ENCODE measurements at regions not wholly inside any gene's neighbourhood (a gene's known extent, or its start where the extent isn't known, plus 50 kb on each side); places are given as distances from the start of the nearest gene placed in this dataset.

DNA sequence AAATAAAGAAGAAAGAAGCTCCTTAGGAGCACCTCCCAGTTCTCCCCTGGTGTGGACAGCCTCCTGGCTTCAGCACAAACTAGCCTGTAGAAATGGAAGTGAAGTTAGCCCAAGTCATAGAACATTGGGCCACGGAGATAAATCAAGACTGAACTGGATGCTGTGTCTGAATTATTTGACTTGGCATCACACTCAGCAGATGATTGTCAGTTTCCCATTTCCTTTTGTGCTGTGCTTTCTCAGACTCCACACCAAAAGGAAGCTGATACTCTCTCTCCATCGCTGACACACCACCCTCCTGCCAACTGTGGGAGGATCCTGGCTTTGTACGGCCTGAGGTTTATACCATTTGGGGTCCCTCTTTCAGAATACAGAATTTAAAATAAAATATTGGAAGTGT is 209.8 kb downstream of the TFAP2A start:
- POLR2A ChIA-PET: no interaction called here
- no peak for ATAC-seq
- H3K4me1 ChIP-seq (ENCODE audit: control insufficient read depth in 2 of 2, insufficient read depth in 2 of 2, low read length in 2 of 2): no peaks in the 10 kb centered on the region
- Mint-ChIP-seq H3K36me3 (peaks cover 0 to 5% (median 0%) of the 10 kb centered on the region in 5 donors), H3K27me3 (peaks cover 0 to 25% (median 13%) of the 10 kb centered on the region in 5 donors), H3K4me1 (no peaks in the 10 kb centered on the region), H3K4me3 (no peak overlapping the region), H3K9me3 (peaks cover 0 to 10% (median 5%) of the 10 kb centered on the region in 11 donors), H3K27ac (no peak overlapping the region)
- H3K27me3 ChIP-seq (ENCODE audit: control insufficient read depth in 2 of 2, insufficient read depth in 2 of 2, low read length in 2 of 2): no peaks in the 10 kb centered on the region
- intact Hi-C loops (cut with micrococcal nuclease): no loop called here
- H3K9me3 ChIP-seq (ENCODE audit: control insufficient read depth in 2 of 3, low read length in 3 of 3): no peaks in the 10 kb centered on the region
- H3K4me3 ChIP-seq (ENCODE audit: low read length): no peak overlapping the region
- DNase-seq: no peak
- H3K36me3 ChIP-seq (ENCODE audit: control insufficient read depth in 2 of 3, insufficient read depth in 3 of 3, low read length in 3 of 3): no peaks in the 10 kb centered on the region
- no peak overlapping the region for H3K27ac ChIP-seq (ENCODE audit: low read depth, low read length)
- CTCF ChIA-PET: no interaction called here

DNA sequence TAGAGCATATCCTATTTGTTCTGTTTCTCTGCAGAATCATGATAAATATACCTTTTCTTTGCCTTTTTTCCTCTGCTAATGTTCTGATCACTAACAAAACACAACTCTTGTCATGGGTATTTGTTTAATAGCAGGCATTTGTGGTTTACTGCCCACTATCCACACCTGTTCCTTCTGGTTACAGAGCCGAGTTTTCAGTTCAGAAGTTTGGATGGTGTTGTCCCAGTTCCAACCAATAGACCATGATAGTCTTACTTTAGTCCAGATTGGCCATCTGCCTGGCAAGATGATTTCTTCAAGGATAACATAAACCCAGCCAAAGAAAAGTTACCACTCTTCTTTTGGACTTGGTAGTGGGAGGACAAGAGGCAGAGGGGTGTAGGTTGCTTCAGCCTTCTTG is 211.2 kb downstream of the TFAP2A start:
- H3K9me3 ChIP-seq (ENCODE audit: control insufficient read depth in 2 of 3, low read length in 3 of 3): no peaks in the 10 kb centered on the region
- ChIA-PET CTCF (no interaction called here), POLR2A (no interaction called here)
- Mint-ChIP-seq H3K4me3 (no peak overlapping the region), H3K4me1 (no peaks in the 10 kb centered on the region), H3K9me3 (peaks cover 0 to 11% (median 6%) of the 10 kb centered on the region in 11 donors), H3K36me3 (peaks cover 0 to 5% (median 0%) of the 10 kb centered on the region in 5 donors), H3K27me3 (peaks cover 0 to 21% (median 9%) of the 10 kb centered on the region in 5 donors), H3K27ac (no peak overlapping the region)
- H3K27me3 ChIP-seq (ENCODE audit: control insufficient read depth in 2 of 2, insufficient read depth in 2 of 2, low read length in 2 of 2): no peaks in the 10 kb centered on the region
- no peak overlapping the region for H3K27ac ChIP-seq (ENCODE audit: low read depth, low read length)
- no peak overlapping the region for H3K4me3 ChIP-seq (ENCODE audit: low read length)
- H3K36me3 ChIP-seq (ENCODE audit: control insufficient read depth in 2 of 3, insufficient read depth in 3 of 3, low read length in 3 of 3): no peaks in the 10 kb centered on the region
- intact Hi-C loops (cut with micrococcal nuclease): no loop called here
- H3K4me1 ChIP-seq (ENCODE audit: control insufficient read depth in 2 of 2, insufficient read depth in 2 of 2, low read length in 2 of 2): no peaks in the 10 kb centered on the region
- DNase-seq (no peak), ATAC-seq (no peak)

DNA sequence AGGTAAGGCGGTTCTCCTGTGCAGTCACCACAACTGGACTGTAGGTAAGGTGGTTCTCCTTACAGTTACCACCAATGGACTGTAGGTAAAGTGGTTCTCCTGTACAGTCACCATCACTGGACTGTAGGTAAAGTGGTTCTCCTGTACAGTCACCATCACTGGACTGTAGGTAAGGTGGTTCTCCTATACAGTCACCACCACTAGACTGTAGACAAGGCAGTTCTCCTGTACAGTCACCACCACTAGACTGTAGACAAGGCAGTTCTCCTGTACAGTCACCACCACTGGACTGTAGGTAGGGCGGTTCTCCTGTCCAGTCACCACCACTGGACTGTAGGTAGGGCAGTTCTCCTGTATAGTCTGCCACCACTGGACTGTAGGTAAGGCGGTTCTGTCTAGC is 212.3 kb downstream of the TFAP2A start:
- no peaks in the 10 kb centered on the region for H3K9me3 ChIP-seq (ENCODE audit: control insufficient read depth in 2 of 3, low read length in 3 of 3)
- POLR2A ChIA-PET: no interaction called here
- no peaks in the 10 kb centered on the region for H3K27me3 ChIP-seq (ENCODE audit: control insufficient read depth in 2 of 2, insufficient read depth in 2 of 2, low read length in 2 of 2)
- Mint-ChIP-seq H3K4me1 (no peaks in the 10 kb centered on the region), H3K27ac (no peak overlapping the region), H3K9me3 (peaks cover 0 to 11% (median 6%) of the 10 kb centered on the region in 11 donors), H3K27me3 (peaks cover 0 to 23% (median 9%) of the 10 kb centered on the region in 5 donors), H3K36me3 (peaks cover 0 to 5% (median 0%) of the 10 kb centered on the region in 5 donors), H3K4me3 (no peak overlapping the region)
- no peaks in the 10 kb centered on the region for H3K4me1 ChIP-seq (ENCODE audit: control insufficient read depth in 2 of 2, insufficient read depth in 2 of 2, low read length in 2 of 2)
- no peak for DNase-seq
- no peak for ATAC-seq
- CTCF ChIA-PET: no interaction called here
- H3K4me3 ChIP-seq (ENCODE audit: low read length): no peak overlapping the region
- no peak overlapping the region for H3K27ac ChIP-seq (ENCODE audit: low read depth, low read length)
- no peaks in the 10 kb centered on the region for H3K36me3 ChIP-seq (ENCODE audit: control insufficient read depth in 2 of 3, insufficient read depth in 3 of 3, low read length in 3 of 3)
- intact Hi-C loops (cut with micrococcal nuclease): no loop called here

DNA sequence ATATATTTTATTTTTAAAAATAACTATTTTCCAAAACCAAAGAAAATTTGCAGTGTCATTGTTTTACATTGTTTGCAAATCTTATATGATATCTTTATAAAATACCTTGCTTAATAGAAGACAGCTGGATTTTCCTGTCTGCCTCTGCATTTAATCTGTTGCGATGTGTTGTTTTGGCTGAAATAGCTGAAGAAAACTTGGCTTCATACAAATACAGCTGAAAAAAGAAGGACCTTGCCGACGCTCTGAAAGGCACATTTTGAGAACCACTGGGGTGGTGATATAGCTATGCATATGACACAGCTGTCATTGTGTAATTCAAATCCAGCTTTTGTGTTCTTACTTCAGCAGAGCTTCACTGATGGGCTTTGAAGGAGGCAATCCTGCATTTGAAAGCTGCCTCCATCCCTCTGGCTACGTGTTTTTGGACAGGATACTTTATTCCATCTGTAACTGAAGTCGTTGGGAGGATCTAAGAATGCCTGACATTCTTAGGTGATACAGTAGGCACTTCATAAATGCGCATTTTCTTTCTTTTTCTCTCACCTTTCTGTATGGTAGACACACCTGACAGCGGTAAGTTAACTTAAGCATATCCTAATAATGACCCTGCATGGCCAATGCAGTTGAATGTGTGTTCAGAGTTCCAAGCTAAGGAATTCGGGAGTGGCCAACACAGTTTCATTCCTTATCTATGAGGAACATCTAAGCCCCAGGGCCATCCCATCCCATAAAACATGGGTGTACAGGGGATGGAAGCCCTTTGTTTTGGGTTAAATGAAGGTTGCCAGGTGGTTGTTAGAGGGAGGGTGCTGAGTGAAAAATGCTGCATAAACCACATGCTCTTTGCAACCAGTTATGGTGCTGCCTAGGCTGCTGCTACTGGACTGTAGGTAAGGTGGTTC is 213.0 kb downstream of the TFAP2A start:
- Mint-ChIP-seq H3K27me3 (peaks cover 0 to 16% (median 9%) of the 10 kb centered on the region in 5 donors), H3K27ac (no peak overlapping the region), H3K9me3 (peaks cover 0 to 11% (median 6%) of the 10 kb centered on the region in 11 donors), H3K4me3 (no peak overlapping the region), H3K36me3 (peaks cover 0 to 5% (median 0%) of the 10 kb centered on the region in 5 donors), H3K4me1 (no peaks in the 10 kb centered on the region)
- H3K9me3 ChIP-seq (ENCODE audit: control insufficient read depth in 2 of 3, low read length in 3 of 3): no peaks in the 10 kb centered on the region
- no peaks in the 10 kb centered on the region for H3K4me1 ChIP-seq (ENCODE audit: control insufficient read depth in 2 of 2, insufficient read depth in 2 of 2, low read length in 2 of 2)
- H3K27ac ChIP-seq (ENCODE audit: low read depth, low read length): no peak overlapping the region
- ChIA-PET POLR2A (no interaction called here), CTCF (no interaction called here)
- no peak overlapping the region for H3K4me3 ChIP-seq (ENCODE audit: low read length)
- H3K27me3 ChIP-seq (ENCODE audit: control insufficient read depth in 2 of 2, insufficient read depth in 2 of 2, low read length in 2 of 2): no peaks in the 10 kb centered on the region
- no peaks in the 10 kb centered on the region for H3K36me3 ChIP-seq (ENCODE audit: control insufficient read depth in 2 of 3, insufficient read depth in 3 of 3, low read length in 3 of 3)
- ATAC-seq (no peak), DNase-seq (no peak)
- intact Hi-C loops (cut with micrococcal nuclease): no loop called here

DNA sequence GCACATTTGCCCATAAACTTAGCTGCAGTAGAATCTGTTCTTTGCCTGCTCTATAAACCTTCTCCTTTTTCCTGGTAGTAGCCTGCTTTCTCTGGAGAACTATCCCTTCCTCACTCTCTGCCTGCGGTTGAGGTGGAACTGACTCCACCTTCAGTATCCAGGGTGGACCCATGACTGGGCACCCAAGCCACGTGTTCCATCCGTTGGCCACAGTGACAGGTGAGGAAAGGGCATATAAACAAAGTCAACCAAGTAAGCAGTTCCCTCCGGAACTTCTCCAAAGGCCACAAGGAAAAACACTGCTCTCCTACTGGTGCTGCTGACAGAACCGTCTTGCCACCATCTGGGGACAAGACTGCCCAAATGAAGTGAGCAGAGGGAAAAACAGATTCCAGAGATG is 218.8 kb downstream of the TFAP2A start:
- H3K9me3 ChIP-seq (ENCODE audit: control insufficient read depth in 2 of 3, low read length in 3 of 3): no peaks in the 10 kb centered on the region
- H3K4me1 ChIP-seq (ENCODE audit: control insufficient read depth in 2 of 2, insufficient read depth in 2 of 2, low read length in 2 of 2): no peaks in the 10 kb centered on the region
- H3K36me3 ChIP-seq (ENCODE audit: control insufficient read depth in 2 of 3, insufficient read depth in 3 of 3, low read length in 3 of 3): no peaks in the 10 kb centered on the region
- ChIA-PET POLR2A (no interaction called here), CTCF (no interaction called here)
- no peak overlapping the region for H3K4me3 ChIP-seq (ENCODE audit: low read length)
- H3K27me3 ChIP-seq (ENCODE audit: control insufficient read depth in 2 of 2, insufficient read depth in 2 of 2, low read length in 2 of 2): no peaks in the 10 kb centered on the region
- peaks cover 0 to 8% (median 5%) of the 10 kb centered on the region in 11 donors for H3K9me3 Mint-ChIP-seq
- intact Hi-C loops (cut with micrococcal nuclease): no loop called here
- no peaks in the 10 kb centered on the region for H3K4me1 Mint-ChIP-seq
- no peak for ATAC-seq
- H3K27ac Mint-ChIP-seq: no peak overlapping the region
- no peak overlapping the region for H3K4me3 Mint-ChIP-seq
- DNase-seq: no peak
- H3K27ac ChIP-seq (ENCODE audit: low read depth, low read length): no peak overlapping the region
- peaks cover 0 to 5% (median 0%) of the 10 kb centered on the region in 5 donors for H3K36me3 Mint-ChIP-seq
- H3K27me3 Mint-ChIP-seq: peaks cover 0 to 5% (median 4%) of the 10 kb centered on the region in 5 donors

DNA sequence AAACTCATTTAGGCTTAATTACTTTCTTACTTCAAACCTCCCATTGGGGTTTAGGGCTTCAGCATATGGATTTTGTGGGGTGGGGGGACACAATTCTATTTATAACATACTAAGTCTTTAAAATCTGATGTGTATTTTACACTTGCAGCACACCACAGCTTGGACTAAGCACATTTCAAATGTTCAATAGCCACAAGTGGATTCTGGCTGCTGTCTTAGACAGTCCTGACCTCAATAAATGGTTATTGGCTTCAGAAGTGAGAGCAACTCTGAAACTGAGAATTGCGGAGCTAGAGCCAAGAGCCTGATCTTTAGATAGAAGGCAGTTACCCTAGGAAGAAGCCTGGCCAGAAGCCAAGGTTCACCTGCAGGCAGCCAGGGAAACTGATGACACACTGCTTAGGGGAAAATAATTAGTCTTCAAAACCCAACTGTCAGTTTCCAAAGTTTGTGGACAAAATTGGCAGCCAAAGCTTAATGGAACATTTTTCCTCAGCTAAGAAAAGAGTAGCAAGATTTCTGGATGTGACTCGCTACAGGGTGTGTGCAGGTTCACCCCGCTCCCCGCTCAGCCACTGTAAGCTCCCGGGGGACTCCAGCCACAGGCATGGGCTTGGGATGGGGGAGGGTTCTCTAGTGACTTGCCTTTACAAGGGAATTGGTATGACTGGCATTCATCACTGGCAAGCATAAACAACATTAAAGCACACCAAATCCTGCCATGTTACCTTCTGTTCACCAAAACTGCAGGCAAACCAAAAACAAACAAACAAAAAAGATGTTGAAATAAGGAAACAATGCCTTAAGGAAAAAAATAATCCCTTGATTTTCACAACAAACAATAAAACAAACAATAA is 219.8 kb downstream of the TFAP2A start:
- H3K4me1 Mint-ChIP-seq: no peaks in the 10 kb centered on the region
- H3K4me3 Mint-ChIP-seq: no peak overlapping the region
- no peak overlapping the region for H3K27ac ChIP-seq (ENCODE audit: low read depth, low read length)
- H3K9me3 ChIP-seq (ENCODE audit: control insufficient read depth in 2 of 3, low read length in 3 of 3): no peaks in the 10 kb centered on the region
- no peaks in the 10 kb centered on the region for H3K36me3 ChIP-seq (ENCODE audit: control insufficient read depth in 2 of 3, insufficient read depth in 3 of 3, low read length in 3 of 3)
- ChIA-PET CTCF (no interaction called here), POLR2A (no interaction called here)
- DNase-seq (no peak), ATAC-seq (no peak)
- intact Hi-C loops (cut with micrococcal nuclease): no loop called here
- no peaks in the 10 kb centered on the region for H3K27me3 ChIP-seq (ENCODE audit: control insufficient read depth in 2 of 2, insufficient read depth in 2 of 2, low read length in 2 of 2)
- peaks cover 0 to 5% (median under 1%) of the 10 kb centered on the region in 11 donors for H3K9me3 Mint-ChIP-seq
- peaks cover 0 to 5% (median 0%) of the 10 kb centered on the region in 5 donors for H3K27me3 Mint-ChIP-seq
- no peak overlapping the region for H3K27ac Mint-ChIP-seq
- no peaks in the 10 kb centered on the region for H3K4me1 ChIP-seq (ENCODE audit: control insufficient read depth in 2 of 2, insufficient read depth in 2 of 2, low read length in 2 of 2)
- no peaks in the 10 kb centered on the region for H3K36me3 Mint-ChIP-seq
- no peak overlapping the region for H3K4me3 ChIP-seq (ENCODE audit: low read length)
